G401 (cell line): ENCODE measurements at regions not wholly inside any gene's neighbourhood (a gene's known extent, or its start where the extent isn't known, plus 50 kb on each side); places are given as distances from the start of the nearest gene placed in this dataset.
"Not testable (repeated sequence)": the region's sequence is repeated elsewhere in the genome, so short reads cannot be mapped to it uniquely, and the experiment has no call there.

ENCODE experiments used
- DNase-seq: peaks from one replicate; pipeline ENCODE4 v3.0.0-alpha.2; 2015; ENCODE audit warnings: low spot score
- in situ Hi-C: cut with HindIII; loops from 2 replicates; pipeline ENCODE4 v1.10.0; 2016; ENCODE audit warnings: low sequenced_read_pairs, mixed read lengths

- in situ Hi-C loops = no loop called here
Observed at GRCh38 chr5:15385037-15385436, 114.9 kb upstream of the FBXL7 start.

GRCh38 chr5:15384581-15384980, 115.4 kb upstream of the FBXL7 start:
- DNase-seq = no peak
- in situ Hi-C loops = no loop called here

More at GRCh38 chr5:15385037-15385436, 114.9 kb upstream of the FBXL7 start:
- no peak for DNase-seq

GRCh38 chr5:15384176-15384575, 115.8 kb upstream of the FBXL7 start:
- in situ Hi-C loops = no loop called here
- DNase-seq = no peak

- in situ Hi-C loops = no loop called here
- no peak for DNase-seq
Observed at GRCh38 chr5:15383469-15383868, 116.5 kb upstream of the FBXL7 start.

GRCh38 chr5:15383021-15383420, 117.0 kb upstream of the FBXL7 start:
- in situ Hi-C loops = no loop called here
- DNase-seq = no peak

GRCh38 chr5:15377573-15378340, 122.2 kb upstream of the FBXL7 start:
- in situ Hi-C loops = no loop called here

GRCh38 chr5:15376803-15377202, 123.2 kb upstream of the FBXL7 start:
- no peak for DNase-seq
- in situ Hi-C loops = no loop called here

More at GRCh38 chr5:15377573-15378340, 122.2 kb upstream of the FBXL7 start:
- DNase-seq = no peak

GRCh38 chr5:15376088-15376487, 123.9 kb upstream of the FBXL7 start:
- in situ Hi-C loops = no loop called here
- no peak for DNase-seq

GRCh38 chr5:15375559-15375958, 124.4 kb upstream of the FBXL7 start:
- DNase-seq = no peak
- in situ Hi-C loops = no loop called here

- in situ Hi-C loops = no loop called here
- DNase-seq = no peak
Observed at GRCh38 chr5:15374886-15375285, 125.1 kb upstream of the FBXL7 start.

- in situ Hi-C loops = no loop called here
- DNase-seq = no peak
Observed at GRCh38 chr5:15373151-15373550, 126.8 kb upstream of the FBXL7 start.

- no peak for DNase-seq
- in situ Hi-C loops = no loop called here
Observed at GRCh38 chr5:15371184-15371583, 128.8 kb upstream of the FBXL7 start.

- in situ Hi-C loops = no loop called here
- DNase-seq = no peak
Observed at GRCh38 chr5:15368835-15369234, 131.1 kb upstream of the FBXL7 start.

GRCh38 chr5:15367489-15367888, 132.5 kb upstream of the FBXL7 start:
- no peak for DNase-seq

GRCh38 chr5:15366676-15367391, 133.1 kb upstream of the FBXL7 start:
- DNase-seq = no peak
- in situ Hi-C loops = no loop called here

More at GRCh38 chr5:15367489-15367888, 132.5 kb upstream of the FBXL7 start:
- in situ Hi-C loops = no loop called here

- no peak for DNase-seq
Observed at GRCh38 chr5:15365070-15365469, 134.9 kb upstream of the FBXL7 start.

GRCh38 chr5:15363601-15364000, 136.4 kb upstream of the FBXL7 start:
- in situ Hi-C loops = no loop called here
- no peak for DNase-seq

More at GRCh38 chr5:15365070-15365469, 134.9 kb upstream of the FBXL7 start:
- in situ Hi-C loops = no loop called here

- DNase-seq, in situ Hi-C loops: not testable (repeated sequence)
Observed at GRCh38 chr5:15357092-15357453, 142.9 kb upstream of the FBXL7 start.

- in situ Hi-C loops, DNase-seq: not testable (repeated sequence)
Observed at GRCh38 chr5:15356308-15357091, 143.5 kb upstream of the FBXL7 start.

- in situ Hi-C loops = no loop called here
- no peak for DNase-seq
Observed at GRCh38 chr5:15354021-15354420, 146.0 kb upstream of the FBXL7 start.
